SK-N-MC (cell line): ENCODE measurements at regions not wholly inside any gene's neighbourhood (a gene's known extent, or its start where the extent isn't known, plus 50 kb on each side); places are given as distances from the start of the nearest gene placed in this dataset.
A peak's percentile ranks its signal among the peaks of the same experiment; 100 is the strongest.

ENCODE experiments used
- DNase-seq: peaks from one replicate; pipeline ENCODE4 v3.0.0-alpha.2; 2011; ENCODE audit warnings: low read depth, low spot score
- H3K27ac ChIP-seq: fragments of 200-600 bp; sonication (generic); 2 replicates; pipeline ENCODE4 v1.5.1; 2016; ENCODE audit warnings: mixed run types
- H3K36me3 ChIP-seq: fragments of 200-600 bp; sonication (generic); 2 replicates; pipeline ENCODE4 v1.6.1; 2017; ENCODE audit warnings: antibody characterized with exemption, low read length, mixed read lengths; ENCODE audit not compliant: insufficient read depth
- H3K4me3 ChIP-seq: fragments of 200-600 bp; sonication (generic); 2 replicates; pipeline ENCODE4 v1.5.1; 2016
- H3K9ac ChIP-seq: fragments of 200-600 bp; sonication (generic); 2 replicates; pipeline ENCODE4 v1.8.0; 2017; ENCODE audit warnings: mixed run types, mixed read lengths; ENCODE audit not compliant: insufficient read length
- H3K9me3 ChIP-seq: fragments of 200-600 bp; sonication (generic); 2 replicates; pipeline ENCODE4 v1.6.1; 2017; ENCODE audit warnings: low read depth, mild to moderate bottlenecking, antibody characterized with exemption, low read length, moderate library complexity, mixed read lengths
- EZH2 ChIP-seq: fragments of 200-600 bp; sonication (generic); IDR thresholded peaks from one replicate; pipeline ENCODE4 v1.6.1; 2017; ENCODE audit warnings: antibody characterized with exemption
- FOXP2 ChIP-seq: optimal IDR thresholded peaks from 2 replicates; pipeline ENCODE3; 2011; ENCODE audit warnings: mild to moderate bottlenecking, moderate library complexity; ENCODE audit not compliant: insufficient read depth; ENCODE audit errors: extremely low read length, control extremely low read depth
- POLR2AphosphoS5 ChIP-seq: IDR thresholded peaks from 2 replicates; pipeline ENCODE4 v1.6.1; 2012; ENCODE audit warnings: mild to moderate bottlenecking, low read depth, low read length, borderline replicate concordance

DNA sequence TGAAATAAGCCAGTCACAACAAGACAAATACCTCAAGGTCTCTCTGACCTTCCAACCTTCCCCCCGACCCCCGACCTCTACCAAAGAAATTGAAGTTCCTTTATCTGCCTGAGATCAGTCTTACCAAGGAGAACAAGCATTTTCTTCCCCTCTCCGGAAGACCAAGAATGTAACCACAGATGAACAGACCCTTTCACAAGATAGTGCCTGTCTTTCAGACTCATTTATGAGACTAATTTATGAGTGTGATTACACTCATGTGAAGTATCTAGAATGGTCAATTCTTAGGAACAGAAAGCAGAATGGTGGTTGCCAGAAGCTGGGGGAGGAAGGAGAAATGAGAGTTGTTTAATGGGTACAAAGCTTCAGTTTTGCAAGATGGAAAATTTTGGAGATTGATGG, 108.9 kb upstream of the MKLN1 start:
- no peak overlapping the region for H3K27ac ChIP-seq
- no peaks in the 10 kb centered on the region for H3K36me3 ChIP-seq
- H3K9ac ChIP-seq: no peak overlapping the region
- H3K9me3 ChIP-seq: no peaks in the 10 kb centered on the region
- DNase-seq: no peak
- TF ChIP-seq FOXP2 (no peak), POLR2AphosphoS5 (no peak), EZH2 (no peak)
- H3K4me3 ChIP-seq: no peak overlapping the region

DNA sequence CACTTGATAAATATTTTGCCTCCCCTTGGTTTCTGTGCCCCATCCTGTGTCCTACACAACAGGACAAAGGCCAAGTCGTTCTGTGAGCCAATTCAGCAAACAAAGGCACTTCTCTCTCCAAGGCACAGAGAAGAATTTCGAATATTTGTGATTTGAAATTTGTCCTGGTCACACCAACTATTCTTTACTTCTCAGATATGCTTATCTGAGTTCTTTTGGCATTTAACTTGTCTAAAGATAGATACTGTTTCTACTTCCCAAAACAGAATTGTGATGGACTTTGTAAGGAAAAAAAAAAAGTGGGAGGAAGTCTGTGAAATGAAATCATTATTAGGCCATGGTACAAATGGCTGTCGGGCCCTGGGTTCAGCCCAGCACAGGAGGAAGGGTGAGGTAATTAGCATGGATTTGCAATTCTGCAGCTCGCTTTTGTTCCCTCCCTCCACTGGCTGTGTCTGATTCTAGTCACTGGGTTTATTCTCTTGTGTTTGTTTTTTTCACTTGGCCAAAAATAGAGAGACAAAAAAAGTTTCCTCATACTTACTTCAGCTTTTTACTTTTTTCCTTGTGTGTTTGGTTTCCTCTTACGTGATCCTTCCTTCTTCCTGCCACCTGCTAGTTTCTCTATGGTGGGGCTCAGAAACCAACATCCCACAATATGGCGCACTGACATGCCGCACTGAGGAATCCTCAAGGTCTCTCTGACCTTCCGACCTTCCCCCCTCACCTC, 108.2 kb upstream of the MKLN1 start:
- no peak overlapping the region for H3K4me3 ChIP-seq
- TF ChIP-seq POLR2AphosphoS5 (no peak), FOXP2 (no peak), EZH2 (no peak)
- no peak overlapping the region for H3K9ac ChIP-seq
- no peak overlapping the region for H3K27ac ChIP-seq
- H3K36me3 ChIP-seq: no peaks in the 10 kb centered on the region
- no peak for DNase-seq
- no peaks in the 10 kb centered on the region for H3K9me3 ChIP-seq

DNA sequence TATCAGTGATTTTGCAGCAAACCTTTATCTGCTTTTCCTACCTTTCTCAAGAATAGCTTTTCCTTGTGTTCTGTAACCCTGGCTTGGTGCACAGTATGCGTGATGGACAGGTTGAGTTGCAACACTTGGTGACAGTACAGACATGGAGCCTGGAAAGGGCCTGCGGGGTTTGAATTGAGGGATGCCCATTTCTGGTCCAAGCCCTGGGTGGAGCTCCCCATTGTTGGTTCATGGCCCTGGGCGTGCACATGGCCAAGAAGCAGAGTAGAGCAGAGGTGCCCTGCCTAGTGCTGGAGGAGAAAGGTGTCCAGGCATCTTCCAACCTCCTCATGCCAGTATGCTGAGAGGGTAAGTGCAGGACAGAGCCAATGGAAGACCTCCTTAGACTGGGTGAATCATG, 106.6 kb upstream of the MKLN1 start:
- H3K9ac ChIP-seq: no peak overlapping the region
- no peak overlapping the region for H3K4me3 ChIP-seq
- no peaks in the 10 kb centered on the region for H3K9me3 ChIP-seq
- no peak for TF ChIP-seq FOXP2
- no peak for TF ChIP-seq EZH2
- TF ChIP-seq POLR2AphosphoS5: no peak
- H3K27ac ChIP-seq: no peak overlapping the region
- no peaks in the 10 kb centered on the region for H3K36me3 ChIP-seq
- DNase-seq: no peak

DNA sequence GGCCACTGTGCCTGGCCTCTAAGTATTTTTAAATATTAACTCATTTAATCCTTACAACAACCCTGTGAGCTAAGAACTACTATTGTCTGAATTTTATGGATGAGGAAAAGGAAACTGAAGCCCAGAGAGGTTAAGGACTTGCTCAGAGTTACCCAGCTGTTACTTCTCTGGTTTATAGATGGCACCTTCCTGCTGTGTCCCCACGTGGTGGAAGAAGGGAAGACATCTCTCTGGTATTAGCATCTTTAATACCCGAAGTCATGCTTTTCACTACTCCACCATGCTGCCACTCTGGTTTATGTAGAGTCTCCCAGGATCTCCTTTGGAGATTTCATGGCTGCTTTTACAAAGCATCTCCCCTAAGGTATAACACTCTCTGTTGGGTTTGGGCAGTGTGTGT, 105.5 kb upstream of the MKLN1 start:
- Histone ChIP-seq H3K27ac (no peak overlapping the region), H3K36me3 (no peaks in the 10 kb centered on the region), H3K4me3 (no peak overlapping the region), H3K9ac (no peak overlapping the region), H3K9me3 (no peaks in the 10 kb centered on the region)
- TF ChIP-seq EZH2: no peak
- TF ChIP-seq FOXP2: no peak
- no peak for TF ChIP-seq POLR2AphosphoS5
- no peak for DNase-seq

DNA sequence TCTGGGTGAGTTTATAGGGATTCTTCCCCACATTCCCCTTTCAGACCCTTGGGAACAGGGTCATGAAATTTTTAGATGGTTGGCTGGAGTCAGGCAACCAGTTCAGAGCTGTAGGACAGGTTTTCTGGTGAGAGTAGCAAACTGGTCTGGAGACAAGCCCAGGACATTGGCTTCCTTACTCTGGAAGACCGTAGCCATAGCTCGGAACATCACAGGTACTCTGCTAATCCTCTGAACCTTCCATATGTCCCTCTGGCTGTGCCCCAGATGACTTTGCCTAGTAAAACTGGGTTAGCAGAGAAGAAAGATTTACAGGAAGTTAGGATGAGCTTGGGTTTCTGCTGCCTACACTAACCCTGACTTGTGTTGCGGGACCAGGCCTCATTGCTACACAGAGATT, 104.5 kb upstream of the MKLN1 start:
- Histone ChIP-seq H3K4me3 (no peak overlapping the region), H3K36me3 (no peaks in the 10 kb centered on the region), H3K9me3 (no peaks in the 10 kb centered on the region), H3K9ac (no peak overlapping the region), H3K27ac (no peak overlapping the region)
- DNase-seq: no peak
- TF ChIP-seq POLR2AphosphoS5 (no peak), EZH2 (no peak), FOXP2 (no peak)

DNA sequence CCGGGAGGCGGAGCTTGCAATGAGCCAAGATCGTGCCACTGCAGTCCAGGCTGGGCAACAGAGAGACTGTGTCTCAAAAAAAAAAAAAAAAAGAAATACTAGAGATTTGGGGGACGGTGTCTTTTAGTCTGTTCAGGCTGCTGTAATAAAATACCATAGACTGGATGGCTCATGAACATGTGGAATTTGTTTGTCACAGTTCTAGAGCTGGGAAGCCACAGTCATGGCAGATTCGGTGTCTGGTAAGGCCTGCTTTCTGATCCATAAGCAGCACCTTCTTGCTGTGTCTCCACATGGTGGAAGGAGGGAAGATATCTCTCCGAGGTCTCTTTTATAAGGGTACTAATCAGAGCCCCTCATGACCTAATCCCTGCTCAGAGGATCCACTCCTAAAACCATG, 102.7 kb upstream of the MKLN1 start:
- no peak for TF ChIP-seq EZH2
- no peak for TF ChIP-seq POLR2AphosphoS5
- no peak for TF ChIP-seq FOXP2
- Histone ChIP-seq H3K36me3 (no peaks in the 10 kb centered on the region), H3K4me3 (no peak overlapping the region), H3K9ac (no peak overlapping the region), H3K9me3 (no peaks in the 10 kb centered on the region), H3K27ac (peak overlapping the region; percentile 75)
- peak; percentile 61 for DNase-seq

DNA sequence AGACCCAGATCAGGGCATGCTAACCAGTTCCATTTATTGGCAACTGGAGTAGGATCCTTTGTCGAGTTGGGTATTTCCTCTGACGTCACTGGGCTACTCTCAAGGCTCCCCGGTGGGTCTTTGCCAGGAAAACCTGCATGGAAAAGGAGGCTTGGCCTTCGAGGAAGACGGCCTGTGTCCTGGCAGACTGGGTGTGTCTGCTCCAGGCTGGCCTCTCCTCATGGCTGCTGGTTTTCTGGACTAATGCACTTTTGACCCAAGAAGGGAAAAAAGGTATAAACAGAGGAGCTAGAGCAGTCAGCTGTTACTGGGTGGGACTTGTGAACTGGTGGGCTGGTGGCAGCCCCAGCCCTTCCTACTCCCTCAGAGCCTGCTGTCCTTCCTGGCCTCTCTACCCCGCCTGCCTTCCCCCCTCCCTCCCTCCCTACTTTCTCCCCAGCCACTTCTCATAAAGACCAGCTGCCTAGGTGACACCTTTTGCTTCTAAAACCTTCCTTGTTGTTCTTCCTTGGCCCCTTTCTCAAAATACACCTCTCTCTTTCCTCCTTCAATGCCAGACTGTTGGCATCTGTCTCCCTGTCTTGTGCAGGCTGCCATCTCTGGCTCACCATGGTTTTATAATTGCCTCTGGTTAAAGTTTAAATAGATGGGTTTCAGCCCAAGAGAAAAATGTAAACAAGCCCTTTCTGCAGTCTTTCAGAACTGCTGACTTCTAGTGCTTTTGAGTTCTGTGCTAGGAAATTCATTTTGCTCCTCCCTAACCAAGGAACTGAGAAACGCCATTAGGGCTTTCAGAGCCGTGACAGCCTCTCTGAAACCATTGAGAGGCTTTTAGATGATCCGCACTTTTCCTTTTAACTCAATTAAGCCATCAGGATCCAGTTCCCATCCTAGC, 101.8 kb upstream of the MKLN1 start:
- Histone ChIP-seq H3K9ac (peak overlapping the region; percentile 46), H3K4me3 (peak overlapping the region; percentile 12; the same call in 1 of the 2 replicates), H3K9me3 (no peaks in the 10 kb centered on the region), H3K27ac (peak overlapping the region; percentile 92), H3K36me3 (no peaks in the 10 kb centered on the region)
- no peak for TF ChIP-seq POLR2AphosphoS5
- TF ChIP-seq FOXP2: no peak
- TF ChIP-seq EZH2: no peak
- DNase-seq: peak; percentile 32

DNA sequence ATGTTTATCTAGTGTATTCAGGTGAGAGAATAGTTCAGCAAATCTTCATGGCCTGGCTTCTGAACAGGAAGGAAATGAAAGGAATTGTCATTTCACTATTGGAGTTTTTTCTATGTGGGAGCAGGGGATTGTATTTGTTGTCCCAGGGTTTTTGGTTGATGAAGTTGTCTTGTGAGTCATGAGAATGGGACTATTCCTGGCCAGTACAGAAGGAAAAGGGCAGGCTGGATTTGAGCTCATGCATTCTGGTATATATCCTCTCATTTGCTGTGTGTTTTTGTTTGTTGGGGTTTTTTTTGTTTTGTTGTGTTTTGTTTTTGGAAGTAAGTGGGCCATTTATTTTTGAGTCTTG, 101.2 kb upstream of the MKLN1 start:
- DNase-seq: no peak
- Histone ChIP-seq H3K9me3 (no peaks in the 10 kb centered on the region), H3K27ac (peak overlapping the region; percentile 92), H3K36me3 (no peaks in the 10 kb centered on the region), H3K4me3 (peak overlapping the region; percentile 12; the same call in 1 of the 2 replicates), H3K9ac (peak overlapping the region; percentile 46)
- TF ChIP-seq POLR2AphosphoS5 (no peak), FOXP2 (no peak), EZH2 (no peak)
